ENCODE measurements at regions not wholly inside any gene's neighbourhood (a gene's known extent, or its start where the extent isn't known, plus 50 kb on each side); places are given as distances from the start of the nearest gene placed in this dataset.

DNA sequence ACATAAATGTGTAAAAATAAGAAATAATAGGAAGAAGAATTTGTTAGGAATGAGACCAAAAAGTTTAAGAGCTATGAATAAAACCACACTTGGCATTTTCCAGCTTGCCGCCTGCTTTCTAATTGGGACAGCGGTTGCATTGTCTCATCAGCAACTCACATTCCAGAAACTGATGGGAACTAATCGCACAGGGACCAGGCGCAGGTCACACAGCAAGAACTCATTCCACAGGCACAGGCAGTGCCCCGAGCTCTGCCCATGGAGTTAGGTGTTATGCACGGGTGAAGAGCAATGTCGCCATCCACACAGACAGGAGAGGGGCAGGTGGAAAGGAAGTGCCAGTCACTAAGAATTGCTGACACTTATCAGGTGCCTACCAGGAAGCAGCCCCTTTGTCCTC lies 279.9 kb downstream of the NSG2 start:
- Histone ChIP-seq H3K27ac (no peak overlapping the region), H3K4me3 (no peak overlapping the region)
- TF ChIP-seq, protein P1, sequence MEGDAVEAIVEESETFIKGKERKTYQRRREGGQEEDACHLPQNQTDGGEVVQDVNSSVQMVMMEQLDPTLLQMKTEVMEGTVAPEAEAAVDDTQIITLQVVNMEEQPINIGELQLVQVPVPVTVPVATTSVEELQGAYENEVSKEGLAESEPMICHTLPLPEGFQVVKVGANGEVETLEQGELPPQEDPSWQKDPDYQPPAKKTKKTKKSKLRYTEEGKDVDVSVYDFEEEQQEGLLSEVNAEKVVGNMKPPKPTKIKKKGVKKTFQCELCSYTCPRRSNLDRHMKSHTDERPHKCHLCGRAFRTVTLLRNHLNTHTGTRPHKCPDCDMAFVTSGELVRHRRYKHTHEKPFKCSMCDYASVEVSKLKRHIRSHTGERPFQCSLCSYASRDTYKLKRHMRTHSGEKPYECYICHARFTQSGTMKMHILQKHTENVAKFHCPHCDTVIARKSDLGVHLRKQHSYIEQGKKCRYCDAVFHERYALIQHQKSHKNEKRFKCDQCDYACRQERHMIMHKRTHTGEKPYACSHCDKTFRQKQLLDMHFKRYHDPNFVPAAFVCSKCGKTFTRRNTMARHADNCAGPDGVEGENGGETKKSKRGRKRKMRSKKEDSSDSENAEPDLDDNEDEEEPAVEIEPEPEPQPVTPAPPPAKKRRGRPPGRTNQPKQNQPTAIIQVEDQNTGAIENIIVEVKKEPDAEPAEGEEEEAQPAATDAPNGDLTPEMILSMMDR (IDR thresholded peaks at IDR 0.05) = no peak
- DNase-seq (ENCODE audit: low spot score) = no peak

GRCh38 chr5:174325961-174326360 lies 280.5 kb downstream of the NSG2 start:
- no peak for DNase-seq (ENCODE audit: low spot score)
- TF ChIP-seq, protein P1 (IDR thresholded peaks at IDR 0.05) = no peak
- no peak overlapping the region for H3K4me3 ChIP-seq
- no peak overlapping the region for H3K27ac ChIP-seq

DNA sequence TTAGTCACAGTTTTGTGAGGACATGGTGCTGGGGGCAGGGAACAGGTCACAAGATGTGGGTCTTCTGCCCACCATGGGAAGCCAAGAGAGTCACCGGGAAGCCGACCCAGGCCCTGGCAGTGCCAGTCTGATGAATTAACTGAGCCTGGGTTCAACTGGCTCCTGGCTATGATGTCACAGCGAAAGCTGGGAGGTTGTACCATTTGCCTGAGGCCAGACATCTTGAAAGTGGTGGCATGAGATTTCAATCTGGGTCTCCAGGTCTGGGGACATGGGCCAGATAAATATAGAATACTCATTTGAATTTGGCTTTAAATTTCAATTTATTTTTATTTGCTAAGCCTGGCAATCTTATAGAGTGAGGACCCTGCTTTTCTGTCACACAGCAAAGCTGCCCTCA lies 280.9 kb downstream of the NSG2 start:
- Histone ChIP-seq H3K27ac (no peak overlapping the region), H3K4me3 (no peak overlapping the region)
- no peak for DNase-seq (ENCODE audit: low spot score)
- TF ChIP-seq, protein P1 (IDR thresholded peaks at IDR 0.05) = no peak

DNA sequence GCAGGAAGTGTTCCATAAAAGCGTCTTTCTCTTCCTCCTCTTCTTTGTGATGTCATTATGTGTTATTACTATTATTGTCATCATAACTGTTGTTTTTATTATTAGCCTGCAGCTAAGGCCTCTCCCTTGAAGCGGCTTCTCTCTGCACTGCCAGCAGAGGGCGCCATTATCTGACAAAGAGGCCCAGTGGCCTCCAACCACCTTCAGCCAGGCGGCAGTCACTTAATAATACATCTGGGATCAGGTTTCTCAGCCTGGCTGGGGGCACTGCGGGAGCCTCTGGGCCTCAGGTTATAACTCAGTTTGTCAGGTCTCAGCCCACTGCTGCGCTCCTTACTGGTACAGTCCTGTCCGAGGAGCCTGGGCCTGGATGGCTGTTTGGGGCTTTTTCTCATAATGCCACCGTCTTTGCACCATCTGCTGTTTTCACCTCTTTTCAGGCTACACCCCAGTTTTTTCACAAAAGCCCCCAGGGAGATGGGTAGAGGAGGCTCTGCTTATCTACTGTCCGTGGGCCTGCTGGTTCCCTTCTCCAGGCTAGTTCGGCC lies 281.9 kb downstream of the NSG2 start:
- no peak overlapping the region for H3K4me3 ChIP-seq
- no peak for DNase-seq (ENCODE audit: low spot score)
- H3K27ac ChIP-seq = no peak overlapping the region
- TF ChIP-seq, protein P1 (IDR thresholded peaks at IDR 0.05) = no peak

DNA sequence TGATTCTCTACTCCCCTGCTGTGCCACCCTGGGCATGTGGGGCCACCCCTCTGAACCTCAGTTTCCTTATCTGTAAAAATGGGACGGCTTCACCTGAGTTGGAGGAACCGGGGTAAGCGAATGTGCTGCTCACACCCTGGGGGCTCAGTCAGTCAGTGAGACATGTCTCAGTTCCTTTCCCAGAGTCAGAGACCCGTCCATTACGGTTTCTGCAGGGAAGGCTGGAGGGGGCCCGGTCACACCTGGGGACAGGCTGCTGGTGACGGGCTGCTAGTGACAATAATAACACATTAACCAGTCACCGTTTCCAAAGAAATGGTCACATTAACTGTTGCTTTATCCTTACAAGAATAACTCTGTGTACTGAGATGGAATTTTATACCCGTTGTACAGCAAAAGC lies 282.4 kb downstream of the NSG2 start:
- TF ChIP-seq, protein P1 (IDR thresholded peaks at IDR 0.05) = no peak
- Histone ChIP-seq H3K27ac (no peak overlapping the region), H3K4me3 (no peak overlapping the region)
- DNase-seq (ENCODE audit: low spot score) = no peak

DNA sequence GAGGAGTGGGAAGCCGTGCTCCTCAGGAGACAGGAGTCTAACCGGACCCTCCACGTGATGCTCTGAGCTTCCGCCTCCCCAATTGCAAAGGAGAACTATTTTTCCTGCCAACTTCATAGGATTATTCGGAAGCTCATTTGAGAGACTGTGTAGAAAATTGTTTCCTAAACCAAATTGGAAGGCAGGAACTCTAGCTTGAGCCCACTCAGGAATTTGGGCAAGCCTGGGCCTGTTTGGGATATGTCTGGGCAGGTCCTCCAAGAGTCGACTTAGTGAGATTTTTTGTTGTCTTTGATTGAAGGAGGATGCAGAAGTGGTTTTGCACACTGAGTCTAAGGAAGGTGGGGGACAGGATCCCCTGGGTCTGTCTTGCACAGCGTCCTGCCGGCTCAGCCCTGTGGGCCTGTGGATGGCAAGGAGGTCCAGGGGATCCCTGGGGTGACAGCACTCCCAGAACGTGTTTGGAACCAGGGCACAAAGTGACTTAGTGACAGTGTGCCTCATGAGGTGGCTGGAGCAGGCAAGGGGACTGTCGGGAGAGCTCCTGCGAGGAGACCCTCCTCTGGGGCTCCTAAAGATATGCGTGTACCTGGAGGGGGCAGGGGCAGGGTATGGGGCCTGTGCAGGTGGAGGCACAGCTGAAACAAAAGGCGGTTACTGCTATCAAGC lies 283.3 kb downstream of the NSG2 start:
- TF ChIP-seq, protein P1 (IDR thresholded peaks at IDR 0.05) = no peak
- no peak for DNase-seq (ENCODE audit: low spot score)
- Histone ChIP-seq H3K27ac (no peak overlapping the region), H3K4me3 (no peak overlapping the region)

DNA sequence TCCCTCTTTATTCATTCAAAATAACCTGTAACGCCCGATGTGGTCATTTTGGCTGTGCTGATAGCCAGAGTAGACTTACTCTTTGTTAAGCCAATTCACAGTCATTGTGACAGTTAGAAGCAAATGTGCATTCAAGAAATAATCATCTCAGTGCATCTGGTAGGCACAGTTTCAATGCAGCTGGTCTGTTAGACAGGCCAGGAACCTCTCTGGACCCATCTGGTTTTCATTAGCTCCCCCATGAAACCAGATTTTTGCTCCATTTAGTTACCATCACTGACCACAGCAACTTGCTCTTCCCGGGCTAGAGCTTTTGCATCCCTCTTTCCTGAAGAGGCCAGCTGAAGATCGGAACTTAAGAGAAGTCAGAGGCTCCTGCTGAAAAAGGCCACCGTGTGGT lies 284.2 kb downstream of the NSG2 start:
- DNase-seq (ENCODE audit: low spot score) = no peak
- Histone ChIP-seq H3K4me3 (no peak overlapping the region), H3K27ac (no peak overlapping the region)
- TF ChIP-seq, protein P1 (IDR thresholded peaks at IDR 0.05) = no peak

Measured in coronary artery (tissue), 2 donors.